ENCODE measurements at regions not wholly inside any gene's neighbourhood (a gene's known extent, or its start where the extent isn't known, plus 50 kb on each side); places are given as distances from the start of the nearest gene placed in this dataset.

- Histone ChIP-seq H3K36me3 (ENCODE audit: insufficient read depth, low read length) (no peaks in the 10 kb centered on the region), H3K9me3 (ENCODE audit: low read length) (no peaks in the 10 kb centered on the region), H3K27ac (ENCODE audit: low read depth, low read length) (no peak overlapping the region), H3K4me1 (ENCODE audit: insufficient read depth, low read length) (no peaks in the 10 kb centered on the region), H3K27me3 (ENCODE audit: insufficient read depth, low read length, poor library complexity, severe bottlenecking) (no peaks in the 10 kb centered on the region), H3K4me3 (ENCODE audit: low read length) (no peak overlapping the region)
- DNase-seq, result no peak
- Mint-ChIP-seq H3K27me3 (peaks cover 0 to 2% of the 10 kb centered on the region in 2 donors), H3K27ac (no peak overlapping the region), H3K36me3 (no peaks in the 10 kb centered on the region), H3K9me3 (peaks cover 3 to 7% (median 5%) of the 10 kb centered on the region in 5 donors), H3K4me3 (no peak overlapping the region), H3K4me1 (no peaks in the 10 kb centered on the region)
- CTCF ChIA-PET, result no interaction called here
- POLR2A ChIA-PET, result no interaction called here
These were observed 532.3 kb downstream of the PID1 start for GRCh38 chr2:228738671-228739380.

GRCh38 chr2:228735697-228736096 lies 535.4 kb downstream of the PID1 start:
- CTCF ChIA-PET, result no interaction called here
- H3K9me3 Mint-ChIP-seq, result peaks cover under 1 to 7% (median 3%) of the 10 kb centered on the region in 5 donors
- Histone ChIP-seq H3K4me3 (ENCODE audit: low read length) (no peak overlapping the region), H3K27me3 (ENCODE audit: insufficient read depth, low read length, poor library complexity, severe bottlenecking) (no peaks in the 10 kb centered on the region), H3K9me3 (ENCODE audit: low read length) (no peaks in the 10 kb centered on the region), H3K27ac (ENCODE audit: low read depth, low read length) (no peak overlapping the region), H3K36me3 (ENCODE audit: insufficient read depth, low read length) (no peaks in the 10 kb centered on the region), H3K4me1 (ENCODE audit: insufficient read depth, low read length) (no peaks in the 10 kb centered on the region)
- POLR2A ChIA-PET, result no interaction called here
- H3K4me1 Mint-ChIP-seq, result no peaks in the 10 kb centered on the region
- no peaks in the 10 kb centered on the region for H3K36me3 Mint-ChIP-seq
- no peak for DNase-seq
- H3K27me3 Mint-ChIP-seq, result no peaks in the 10 kb centered on the region
- no peak overlapping the region for H3K4me3 Mint-ChIP-seq
- H3K27ac Mint-ChIP-seq, result no peak overlapping the region

GRCh38 chr2:228731517-228731916 lies 539.6 kb downstream of the PID1 start:
- no peak overlapping the region for H3K4me3 ChIP-seq (ENCODE audit: low read length)
- Mint-ChIP-seq H3K9me3 (peaks cover 0 to 14% (median 2%) of the 10 kb centered on the region in 5 donors), H3K36me3 (no peaks in the 10 kb centered on the region), H3K27me3 (no peaks in the 10 kb centered on the region), H3K4me1 (no peaks in the 10 kb centered on the region), H3K27ac (no peak overlapping the region), H3K4me3 (no peak overlapping the region)
- POLR2A ChIA-PET, result no interaction called here
- H3K4me1 ChIP-seq (ENCODE audit: insufficient read depth, low read length), result no peaks in the 10 kb centered on the region
- no peaks in the 10 kb centered on the region for H3K27me3 ChIP-seq (ENCODE audit: insufficient read depth, low read length, poor library complexity, severe bottlenecking)
- no peak overlapping the region for H3K27ac ChIP-seq (ENCODE audit: low read depth, low read length)
- no peaks in the 10 kb centered on the region for H3K36me3 ChIP-seq (ENCODE audit: insufficient read depth, low read length)
- no peaks in the 10 kb centered on the region for H3K9me3 ChIP-seq (ENCODE audit: low read length)
- no peak for DNase-seq
- CTCF ChIA-PET, result no interaction called here

GRCh38 chr2:228728961-228729360 lies 542.1 kb downstream of the PID1 start:
- Mint-ChIP-seq H3K27ac (no peak overlapping the region), H3K4me3 (no peak overlapping the region), H3K36me3 (no peaks in the 10 kb centered on the region), H3K9me3 (peaks cover 0 to 21% (median 2%) of the 10 kb centered on the region in 5 donors), H3K27me3 (no peaks in the 10 kb centered on the region), H3K4me1 (no peaks in the 10 kb centered on the region)
- no peak for DNase-seq
- no peak overlapping the region for H3K4me3 ChIP-seq (ENCODE audit: low read length)
- ChIA-PET CTCF (no interaction called here), POLR2A (no interaction called here)
- H3K9me3 ChIP-seq (ENCODE audit: low read length), result no peaks in the 10 kb centered on the region
- H3K36me3 ChIP-seq (ENCODE audit: insufficient read depth, low read length), result no peaks in the 10 kb centered on the region
- H3K4me1 ChIP-seq (ENCODE audit: insufficient read depth, low read length), result no peaks in the 10 kb centered on the region
- no peak overlapping the region for H3K27ac ChIP-seq (ENCODE audit: low read depth, low read length)
- H3K27me3 ChIP-seq (ENCODE audit: insufficient read depth, low read length, poor library complexity, severe bottlenecking), result no peaks in the 10 kb centered on the region

- POLR2A ChIA-PET, result no interaction called here
- no peak for DNase-seq
- Histone ChIP-seq H3K27me3 (ENCODE audit: insufficient read depth, low read length, poor library complexity, severe bottlenecking) (no peaks in the 10 kb centered on the region), H3K9me3 (ENCODE audit: low read length) (no peaks in the 10 kb centered on the region), H3K4me3 (ENCODE audit: low read length) (no peak overlapping the region), H3K4me1 (ENCODE audit: insufficient read depth, low read length) (no peaks in the 10 kb centered on the region), H3K36me3 (ENCODE audit: insufficient read depth, low read length) (no peaks in the 10 kb centered on the region), H3K27ac (ENCODE audit: low read depth, low read length) (no peak overlapping the region)
- Mint-ChIP-seq H3K27me3 (no peaks in the 10 kb centered on the region), H3K9me3 (peaks cover 0 to 18% (median 2%) of the 10 kb centered on the region in 5 donors), H3K27ac (no peak overlapping the region), H3K4me3 (no peak overlapping the region), H3K4me1 (no peaks in the 10 kb centered on the region), H3K36me3 (no peaks in the 10 kb centered on the region)
- CTCF ChIA-PET, result no interaction called here
These were observed 543.5 kb upstream of the SPHKAP start for GRCh38 chr2:228725031-228725430.

- Mint-ChIP-seq H3K27ac (no peak overlapping the region), H3K27me3 (no peaks in the 10 kb centered on the region), H3K4me1 (no peaks in the 10 kb centered on the region), H3K4me3 (no peak overlapping the region), H3K36me3 (no peaks in the 10 kb centered on the region), H3K9me3 (peaks cover 0 to 18% (median 3%) of the 10 kb centered on the region in 5 donors)
- no peak for DNase-seq
- H3K27ac ChIP-seq (ENCODE audit: low read depth, low read length), result no peak overlapping the region
- H3K9me3 ChIP-seq (ENCODE audit: low read length), result no peaks in the 10 kb centered on the region
- no peaks in the 10 kb centered on the region for H3K27me3 ChIP-seq (ENCODE audit: insufficient read depth, low read length, poor library complexity, severe bottlenecking)
- ChIA-PET CTCF (no interaction called here), POLR2A (no interaction called here)
- H3K4me3 ChIP-seq (ENCODE audit: low read length), result no peak overlapping the region
- H3K4me1 ChIP-seq (ENCODE audit: insufficient read depth, low read length), result no peaks in the 10 kb centered on the region
- no peaks in the 10 kb centered on the region for H3K36me3 ChIP-seq (ENCODE audit: insufficient read depth, low read length)
These were observed 542.1 kb upstream of the SPHKAP start for GRCh38 chr2:228723599-228723998.

GRCh38 chr2:228722311-228722710 lies 540.8 kb upstream of the SPHKAP start:
- H3K4me3 ChIP-seq (ENCODE audit: low read length), result no peak overlapping the region
- H3K36me3 ChIP-seq (ENCODE audit: insufficient read depth, low read length), result no peaks in the 10 kb centered on the region
- no peak for DNase-seq
- Mint-ChIP-seq H3K4me1 (no peaks in the 10 kb centered on the region), H3K9me3 (peaks cover 0 to 16% (median 3%) of the 10 kb centered on the region in 5 donors), H3K4me3 (no peak overlapping the region), H3K27ac (no peak overlapping the region), H3K27me3 (no peaks in the 10 kb centered on the region), H3K36me3 (no peaks in the 10 kb centered on the region)
- no peaks in the 10 kb centered on the region for H3K4me1 ChIP-seq (ENCODE audit: insufficient read depth, low read length)
- CTCF ChIA-PET, result no interaction called here
- H3K27me3 ChIP-seq (ENCODE audit: insufficient read depth, low read length, poor library complexity, severe bottlenecking), result no peaks in the 10 kb centered on the region
- POLR2A ChIA-PET, result no interaction called here
- H3K27ac ChIP-seq (ENCODE audit: low read depth, low read length), result no peak overlapping the region
- no peaks in the 10 kb centered on the region for H3K9me3 ChIP-seq (ENCODE audit: low read length)

GRCh38 chr2:228720895-228721294 lies 539.4 kb upstream of the SPHKAP start:
- ChIA-PET POLR2A (no interaction called here), CTCF (no interaction called here)
- H3K27me3 Mint-ChIP-seq, result no peaks in the 10 kb centered on the region
- DNase-seq, result no peak
- no peaks in the 10 kb centered on the region for H3K36me3 Mint-ChIP-seq
- Histone ChIP-seq H3K4me1 (ENCODE audit: insufficient read depth, low read length) (no peaks in the 10 kb centered on the region), H3K36me3 (ENCODE audit: insufficient read depth, low read length) (no peaks in the 10 kb centered on the region), H3K4me3 (ENCODE audit: low read length) (no peak overlapping the region), H3K27ac (ENCODE audit: low read depth, low read length) (no peak overlapping the region), H3K27me3 (ENCODE audit: insufficient read depth, low read length, poor library complexity, severe bottlenecking) (no peaks in the 10 kb centered on the region), H3K9me3 (ENCODE audit: low read length) (no peaks in the 10 kb centered on the region)
- no peak overlapping the region for H3K4me3 Mint-ChIP-seq
- no peaks in the 10 kb centered on the region for H3K4me1 Mint-ChIP-seq
- H3K9me3 Mint-ChIP-seq, result peaks cover 0 to 8% (median 3%) of the 10 kb centered on the region in 5 donors
- H3K27ac Mint-ChIP-seq, result no peak overlapping the region

Data from CD8-positive, alpha-beta memory T cell (primary cell).